GM13976 (cell line): ENCODE measurements at regions not wholly inside any gene's neighbourhood (a gene's known extent, or its start where the extent isn't known, plus 50 kb on each side); places are given as distances from the start of the nearest gene placed in this dataset.

ENCODE experiments used
- DNase-seq: peaks from one replicate; pipeline ENCODE4 v3.0.0; 2012; ENCODE audit warnings: low spot score
- CTCF ChIP-seq: IDR thresholded peaks from 2 replicates; pipeline ENCODE4 v1.5.1; 2012; ENCODE audit warnings: borderline replicate concordance, mild to moderate bottlenecking; ENCODE audit not compliant: insufficient read depth; ENCODE audit errors: extremely low read depth, missing control alignments, control extremely low read depth
- in situ Hi-C: fragments of 300-500 bp; cut with MboI; formaldehyde crosslinking; loops from one replicate; pipeline ENCODE4 v1.12.0; 2022; ENCODE audit warnings: low sequenced_read_pairs, mixed read lengths, inconsistent platforms; ENCODE audit not compliant: unreplicated experiment

GRCh38 chr7:81111358-81111757, 192.5 kb upstream of the SEMA3C start:
- in situ Hi-C loops = no loop called here
- DNase-seq = no peak
- TF ChIP-seq CTCF = no peak

GRCh38 chr7:81110673-81111072, 191.8 kb upstream of the SEMA3C start:
- in situ Hi-C loops = no loop called here
- DNase-seq = no peak
- TF ChIP-seq CTCF = no peak

GRCh38 chr7:81098213-81098612, 179.4 kb upstream of the SEMA3C start:
- in situ Hi-C loops = no loop called here
- no peak for TF ChIP-seq CTCF
- DNase-seq = no peak

- DNase-seq = no peak
- in situ Hi-C loops = no loop called here
- no peak for TF ChIP-seq CTCF
Measured at GRCh38 chr7:81094952-81095351, 176.1 kb upstream of the SEMA3C start.

GRCh38 chr7:81081616-81082015, 162.8 kb upstream of the SEMA3C start:
- TF ChIP-seq CTCF = no peak
- in situ Hi-C loops = no loop called here
- no peak for DNase-seq

GRCh38 chr7:81080553-81080952, 161.7 kb upstream of the SEMA3C start:
- no peak for DNase-seq
- TF ChIP-seq CTCF = no peak
- in situ Hi-C loops = no loop called here

- in situ Hi-C loops = no loop called here
- DNase-seq = no peak
- TF ChIP-seq CTCF = no peak
Measured at GRCh38 chr7:81079746-81080145, 160.9 kb upstream of the SEMA3C start.
